ENCODE measurements at regions not wholly inside any gene's neighbourhood (a gene's known extent, or its start where the extent isn't known, plus 50 kb on each side); places are given as distances from the start of the nearest gene placed in this dataset.

- TF ChIP-seq POLR2AphosphoS5 (IDR thresholded peaks at IDR 0.05) (no peak), POLR2A (IDR thresholded peaks at IDR 0.05) (no peak)
Measured at GRCh38 chr16:6483469-6484033, 849.1 kb upstream of the RBFOX1 start.
